GM21515 (cell line): ENCODE measurements at regions not wholly inside any gene's neighbourhood (a gene's known extent, or its start where the extent isn't known, plus 50 kb on each side); places are given as distances from the start of the nearest gene placed in this dataset.
"Not testable (repeated sequence)": the region's sequence is repeated elsewhere in the genome, so short reads cannot be mapped to it uniquely, and the experiment has no call there.

Experiments used
- ATAC-seq: cut with Tn5 transposase; IDR thresholded peaks from one replicate; pipeline ENCODE4 v1.9.1; 2021; ENCODE audit not compliant: unreplicated experiment

GRCh38 chr5:75848077-75848476 is 130.8 kb upstream of the POC5 start:
- ATAC-seq: no peak

DNA sequence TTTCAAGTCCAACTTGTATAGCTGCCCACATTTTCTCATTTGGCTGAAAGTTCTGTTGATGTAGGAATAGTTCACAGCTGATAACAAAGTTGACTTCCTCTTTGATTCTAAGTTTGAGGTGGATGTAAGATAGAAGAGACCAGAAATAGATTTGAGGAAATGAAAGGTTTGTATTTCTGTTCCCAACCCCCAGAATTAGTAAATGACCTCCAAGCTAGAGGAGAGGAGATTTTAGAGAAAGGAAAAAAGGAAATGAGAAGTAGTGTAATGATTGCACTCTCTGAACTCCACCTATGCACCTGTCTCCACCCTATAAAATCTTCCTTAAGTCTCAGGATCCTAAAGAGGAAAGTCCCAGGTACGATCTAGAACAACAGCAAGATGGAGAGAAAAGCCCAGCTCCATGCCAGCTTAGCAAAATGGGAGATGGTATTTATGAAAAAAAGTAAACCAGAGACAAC is 130.4 kb upstream of the POC5 start:
- peak; percentile 92 for ATAC-seq

GRCh38 chr5:75844301-75844700 is 127.1 kb upstream of the POC5 start:
- no peak for ATAC-seq

DNA sequence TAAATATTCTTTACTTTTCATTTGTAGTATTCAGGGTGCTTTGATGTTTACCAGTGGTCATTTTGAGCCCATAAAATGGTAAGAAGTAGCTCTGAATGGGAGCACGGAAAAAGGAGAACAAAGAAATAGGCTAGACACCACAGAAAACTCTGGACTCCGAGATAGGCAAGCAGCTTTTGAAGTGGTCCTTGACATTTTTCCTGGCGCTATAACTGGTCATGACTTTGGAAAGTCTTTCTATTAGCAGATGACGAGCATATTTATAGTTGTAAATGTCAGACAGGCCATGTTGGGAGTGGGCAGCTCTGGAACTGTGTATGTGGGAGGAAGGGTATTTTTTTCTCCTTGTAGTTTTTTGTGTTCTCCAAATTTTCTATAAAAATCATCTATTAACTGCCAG is 126.1 kb upstream of the POC5 start:
- ATAC-seq: no peak

GRCh38 chr5:75839547-75839946 is 122.3 kb upstream of the POC5 start:
- no peak for ATAC-seq

GRCh38 chr5:75837258-75837841 is 120.1 kb upstream of the POC5 start:
- no peak for ATAC-seq

- ATAC-seq: no peak
These were observed 114.3 kb upstream of the POC5 start for GRCh38 chr5:75831561-75831960.

GRCh38 chr5:75828029-75828428 is 110.8 kb upstream of the POC5 start:
- no peak for ATAC-seq

GRCh38 chr5:75824323-75824722 is 107.1 kb upstream of the POC5 start:
- no peak for ATAC-seq

DNA sequence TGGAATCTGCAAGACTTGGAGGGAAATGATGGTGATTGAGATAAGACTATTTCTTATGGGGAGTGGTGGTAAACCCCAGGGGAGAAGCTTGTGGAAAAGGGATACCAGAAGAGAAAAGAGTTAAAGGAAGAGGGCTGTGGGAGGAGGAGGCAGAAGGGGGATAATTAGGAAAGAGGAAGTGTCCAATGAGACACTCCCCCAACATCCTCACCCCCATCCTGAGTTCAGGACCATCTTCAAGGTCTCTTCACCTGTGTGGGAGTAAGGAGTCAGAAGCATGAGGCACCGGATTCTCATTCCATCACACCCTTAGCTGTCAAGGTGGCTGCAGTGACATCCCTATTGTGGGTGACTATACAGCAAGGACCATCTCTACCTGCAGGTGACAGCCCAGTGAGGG is 106.6 kb upstream of the POC5 start:
- ATAC-seq: no peak

- no peak for ATAC-seq
These were observed 101.4 kb upstream of the POC5 start for GRCh38 chr5:75818661-75819060.

GRCh38 chr5:75799695-75800094 is 82.5 kb upstream of the POC5 start:
- ATAC-seq: not testable (repeated sequence)

DNA sequence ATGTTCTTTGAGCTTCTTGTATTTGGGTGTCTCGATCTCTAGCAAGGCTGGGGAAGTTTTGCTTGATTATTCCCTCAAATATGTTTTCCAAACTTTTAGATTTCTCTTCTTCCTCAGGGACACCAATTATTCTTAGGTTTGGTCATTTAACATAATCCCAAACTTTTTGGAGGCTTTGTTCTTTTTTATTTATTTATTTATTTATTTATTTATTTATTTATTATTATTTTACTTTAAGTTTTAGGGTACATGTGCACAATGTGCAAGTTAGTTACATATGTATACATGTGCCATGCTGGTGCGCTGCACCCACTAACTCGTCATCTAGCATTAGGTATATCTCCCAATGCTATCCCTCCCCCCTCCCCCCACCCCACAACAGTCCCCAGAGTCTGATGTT is 52.1 kb upstream of the POC5 start:
- ATAC-seq: not testable (repeated sequence)
